GM12878 (cell line): ENCODE measurements at regions not wholly inside any gene's neighbourhood (a gene's known extent, or its start where the extent isn't known, plus 50 kb on each side); places are given as distances from the start of the nearest gene placed in this dataset.

Experiments
- ATAC-seq: fragments of 200-7000 bp; cut with Tn5 transposase; 3 replicates; pipeline ENCODE4 v1.9.1; 2020; ENCODE audit warnings: mild to moderate bottlenecking, moderate library complexity
- BruUV-seq: library from RNA; stranded (reverse); fragments of 400-500 nt; replicated peaks from 2 replicates; lab custom pipeline; 2021; lab: Mats Ljungman, UMichigan
- CTCF ChIA-PET: fragments of 300-600 bp; sonication (Branson Sonifier 250); formaldehyde crosslinking; extraction: SDS; loops from one replicate; lab custom pipeline; 2021; ENCODE audit warnings: inconsistent platforms; lab: Yijun Ruan, JAX
- POLR2A ChIA-PET: fragments of 350-600 bp; formaldehyde crosslinking; extraction: SDS; loops from one replicate; lab custom pipeline; 2021; ENCODE audit warnings: inconsistent platforms; lab: Charles Lee
- RAD21 ChIA-PET: fragments of 300-600 bp; sonication (Branson Sonifier 250); formaldehyde crosslinking; loops from one replicate; lab custom pipeline; 2023; ENCODE audit warnings: antibody characterized with exemption; ENCODE audit not compliant: unreplicated experiment; lab: Charles Lee
- SMC1A ChIA-PET: fragments of 300-600 bp; sonication (Branson Sonifier 250); formaldehyde crosslinking; loops from one replicate; lab custom pipeline; 2023; ENCODE audit not compliant: unreplicated experiment, uncharacterized antibody; lab: Charles Lee
- DNase-seq: peaks from one replicate; pipeline ENCODE4 v3.0.0-alpha.2; 2011; ENCODE audit warnings: low read depth, low spot score
- FAIRE-seq: peaks from 3 replicates; lab custom pipeline; 2011; peaks lifted over from hg19 to GRCh38; lab: Jason Lieb, UNC
- H2AFZ ChIP-seq: 2 replicates; pipeline ENCODE4 v1.6.0; 2011; ENCODE audit warnings: low read depth, low read length, control low read depth; ENCODE audit not compliant: control insufficient read depth
- H3K27ac ChIP-seq: 2 replicates; pipeline ENCODE4 v1.5.1; 2011; ENCODE audit warnings: control low read depth; ENCODE audit not compliant: control insufficient read depth, insufficient read depth
- H3K27me3 ChIP-seq, 2 experiments: replicated peaks in 1 of 2; 2 replicates each; pipeline versions ENCODE4 v1.6.0 to v1.6.1; 2011; ENCODE audit warnings: low read length in 1 of 2; ENCODE audit not compliant: control insufficient read depth in 2 of 2, insufficient read depth in 2 of 2
- H3K36me3 ChIP-seq, 2 experiments: 2 replicates each; pipeline ENCODE4 v1.5.1; 2011; ENCODE audit warnings: low read length in 1 of 2; ENCODE audit not compliant: control insufficient read depth in 2 of 2, insufficient read depth in 2 of 2
- H3K4me1 ChIP-seq: 2 replicates; pipeline ENCODE4 v1.6.1; 2011; ENCODE audit warnings: mild to moderate bottlenecking, low read length, moderate library complexity, mixed read lengths; ENCODE audit not compliant: control insufficient read depth, insufficient read depth
- H3K4me2 ChIP-seq: 2 replicates; pipeline ENCODE4 v1.6.0; 2011; ENCODE audit warnings: control low read depth; ENCODE audit not compliant: control insufficient read depth, insufficient read depth
- H3K4me3 ChIP-seq: fragments of 200-600 bp; sonication (generic); 2 replicates; pipeline ENCODE4 v1.5.1; 2016
- H3K79me2 ChIP-seq: 2 replicates; pipeline ENCODE4 v1.6.0; 2011; ENCODE audit warnings: low read length; ENCODE audit not compliant: control insufficient read depth, insufficient read depth
- H3K9ac ChIP-seq: 2 replicates; pipeline ENCODE4 v1.8.0; 2011; ENCODE audit warnings: low read length, control low read depth, mixed read lengths; ENCODE audit not compliant: control insufficient read depth, insufficient read depth
- H3K9me3 ChIP-seq: replicated peaks from 3 replicates; pipeline ENCODE4 v1.5.1; 2011; ENCODE audit warnings: mild to moderate bottlenecking, low read length; ENCODE audit not compliant: control insufficient read depth, insufficient read depth
- H4K20me1 ChIP-seq: 2 replicates; pipeline ENCODE4 v1.6.0; 2011; ENCODE audit not compliant: control insufficient read depth, insufficient read depth
- ATF2 ChIP-seq: IDR thresholded peaks from 2 replicates; pipeline ENCODE4 v1.6.1; 2012; ENCODE audit warnings: low read length, inconsistent platforms
- ATF7 ChIP-seq: fragments of 450-650 bp; IDR thresholded peaks from 2 replicates; pipeline ENCODE4 v1.6.1; 2016; ENCODE audit warnings: low read depth, mild to moderate bottlenecking
- BCL3 ChIP-seq: IDR thresholded peaks from 2 replicates; pipeline ENCODE4 v1.6.1; 2011; ENCODE audit warnings: borderline replicate concordance, low read depth, mild to moderate bottlenecking, moderate library complexity, low read length; ENCODE audit not compliant: insufficient read depth, poor library complexity, severe bottlenecking
- BMI1 ChIP-seq: fragments of 450-650 bp; IDR thresholded peaks from 2 replicates; pipeline ENCODE4 v1.6.1; 2016; ENCODE audit warnings: mild to moderate bottlenecking, moderate library complexity, borderline replicate concordance
- CBX3 ChIP-seq: fragments of 200-600 bp; sonication (generic); IDR thresholded peaks from 2 replicates; pipeline ENCODE4 v1.6.1; 2016; ENCODE audit warnings: low read depth, borderline replicate concordance
- EED ChIP-seq: sonication (generic); IDR thresholded peaks from 2 replicates; pipeline ENCODE4 v1.6.1; 2016; ENCODE audit warnings: antibody characterized with exemption, low read depth
- HCFC1 ChIP-seq: fragments of 150-350 bp; IDR thresholded peaks from 2 replicates; pipeline ENCODE4 v1.6.1; 2014; ENCODE audit warnings: low read length
- MLLT1 ChIP-seq: fragments of 450-650 bp; IDR thresholded peaks from 2 replicates; pipeline ENCODE4 v1.6.1; 2016; ENCODE audit warnings: mild to moderate bottlenecking
- NR2F1 ChIP-seq: fragments of 450-650 bp; conservative IDR thresholded peaks from 2 replicates; pipeline ENCODE4 v1.6.1; 2017; ENCODE audit warnings: mild to moderate bottlenecking
- NRF1 ChIP-seq: conservative IDR thresholded peaks from 2 replicates; pipeline ENCODE4 v1.6.1; 2011; ENCODE audit warnings: mild to moderate bottlenecking, low read depth, low read length, improper control_type of control experiment
- PAX5 ChIP-seq: IDR thresholded peaks from 2 replicates; pipeline ENCODE4 v1.6.1; 2011; ENCODE audit warnings: low read depth, low read length, borderline replicate concordance
- POU2F2 ChIP-seq: IDR thresholded peaks from 3 replicates; pipeline ENCODE4 v1.6.1; 2011; ENCODE audit warnings: low read depth, mild to moderate bottlenecking, low read length, borderline replicate concordance
- SIX5 ChIP-seq: IDR thresholded peaks from 2 replicates; pipeline ENCODE4 v1.6.1; 2011; ENCODE audit warnings: mild to moderate bottlenecking, low read depth, low read length, moderate library complexity; ENCODE audit not compliant: severe bottlenecking
- TCF3 ChIP-seq: IDR thresholded peaks from 2 replicates; pipeline ENCODE4 v1.6.1; 2012; ENCODE audit warnings: low read depth, mild to moderate bottlenecking, low read length, borderline replicate concordance; ENCODE audit not compliant: insufficient read depth
- USF2 ChIP-seq: IDR thresholded peaks from 2 replicates; pipeline ENCODE4 v1.6.1; 2011; ENCODE audit warnings: low read depth, low read length, improper control_type of control experiment, borderline replicate concordance
- ZBTB4 ChIP-seq: fragments of 450-650 bp; formaldehyde crosslinking; IDR thresholded peaks from 2 replicates; pipeline ENCODE4 v1.4.0; 2022; ENCODE audit warnings: mild to moderate bottlenecking, moderate library complexity
- WGBS: methylation state at CpG from one replicate; pipeline ENCODE4 v1.1.6; 2016; ENCODE audit warnings: low lambda C conversion rate; ENCODE audit not compliant: insufficient replicate concordance, insufficient coverage; ENCODE audit errors: missing lambda C conversion rate; 5-methylcytosine and 5-hydroxymethylcytosine counted together
- in situ Hi-C: fragments of 300-500 bp; cut with MboI; formaldehyde crosslinking; loops from 9 replicates; pipeline ENCODE4 v1.14.3; 2018; ENCODE audit warnings: mixed read lengths
- intact Hi-C: fragments of 100-400 bp; cut with micrococcal nuclease; formaldehyde crosslinking; loops from one replicate; pipeline ENCODE4 v1.14.2; 2022; ENCODE audit not compliant: unreplicated experiment

- no peak for TF ChIP-seq USF2
- no peak for TF ChIP-seq NR2F1
- no peak for TF ChIP-seq BMI1
- no peak for TF ChIP-seq EED
These were observed 620.7 kb upstream of the ZEB2 start (continued) for GRCh38 chr2:145140658-145141057.

- no TSS peak for BruUV-seq
- no peak overlapping the region for H3K9ac ChIP-seq
- no peak for FAIRE-seq
- H3K9me3 ChIP-seq: no peaks in the 10 kb centered on the region
- CTCF ChIA-PET: no interaction called here
- no peaks in the 10 kb centered on the region; a peak in 1 of 4 replicates for H3K27me3 ChIP-seq
- no peaks in the 10 kb centered on the region for H4K20me1 ChIP-seq
- RAD21 ChIA-PET: no interaction called here
- SMC1A ChIA-PET: no interaction called here
- POLR2A ChIA-PET: no interaction called here
- ATAC-seq: no peak
- H3K4me3 ChIP-seq: no peak overlapping the region
- no peak overlapping the region for H2AFZ ChIP-seq
- H3K4me2 ChIP-seq: no peak overlapping the region
- WGBS: 0% methylated on average over 2 of the region's 2 CpGs
- no peaks in the 10 kb centered on the region for H3K36me3 ChIP-seq
- no peak overlapping the region for H3K27ac ChIP-seq
- DNase-seq: no peak
- no peaks in the 10 kb centered on the region for H3K4me1 ChIP-seq
- in situ Hi-C loops: no loop called here
- intact Hi-C loops: no loop called here
- H3K79me2 ChIP-seq: no peaks in the 10 kb centered on the region
- TF ChIP-seq NRF1: no peak
- no peak for TF ChIP-seq ZBTB4
- TF ChIP-seq ATF2: no peak
- TF ChIP-seq PAX5: no peak
- TF ChIP-seq SIX5: no peak
- TF ChIP-seq BCL3: no peak
- TF ChIP-seq MLLT1: no peak
- no peak for TF ChIP-seq CBX3
- TF ChIP-seq ATF7: no peak
- no peak for TF ChIP-seq HCFC1
- TF ChIP-seq POU2F2: no peak
- no peak for TF ChIP-seq TCF3
These were observed 618.7 kb upstream of the ZEB2 start for GRCh38 chr2:145138626-145139025.
